A549 (cell line): ENCODE measurements at regions not wholly inside any gene's neighbourhood (a gene's known extent, or its start where the extent isn't known, plus 50 kb on each side); places are given as distances from the start of the nearest gene placed in this dataset.
A peak's percentile ranks its signal among the peaks of the same experiment; 100 is the strongest.

Experiments
- ATAC-seq, 2 experiments: fragments of 200-7000 bp in 1 of 2; fragments of >200 bp in 1 of 2; cut with Nextera tagmentation in 1 of 2; cut with Tn5 transposase in 1 of 2; 3 replicates each; pipeline versions ENCODE4 v1.8.0 to v1.9.1; 2018 to 2020; ENCODE audit warnings: mild to moderate bottlenecking in 1 of 2, moderate library complexity in 1 of 2
- CTCF ChIA-PET: fragments of 300-600 bp; sonication (Branson Sonifier 250); formaldehyde crosslinking; extraction: SDS; loops from one replicate; lab custom pipeline; 2021; ENCODE audit warnings: antibody characterized with exemption, inconsistent platforms; lab: Yijun Ruan, JAX
- POLR2A ChIA-PET: fragments of 350-600 bp; formaldehyde crosslinking; extraction: SDS; loops from one replicate; lab custom pipeline; 2021; ENCODE audit warnings: antibody characterized with exemption, inconsistent platforms; lab: Yijun Ruan, JAX
- DNase-seq, 2 experiments: peaks; one replicate each; pipeline versions ENCODE4 v3.0.0 to v3.0.0-alpha.2; 2011 to 2016; ENCODE audit warnings: low read depth in 1 of 2, low spot score in 1 of 2
- FAIRE-seq: peaks from 2 replicates; lab custom pipeline; 2011; peaks lifted over from hg19 to GRCh38; lab: Jason Lieb, UNC
- H3K27ac ChIP-seq, 2 experiments: fragments of >200 bp; sonication (Bioruptor Twin); formaldehyde crosslinking; 3 replicates each; pipeline ENCODE4 v1.5.1; 2016 to 2017
- H3K4me1 ChIP-seq: fragments of >200 bp; sonication (Bioruptor Twin); formaldehyde crosslinking; 3 replicates; pipeline ENCODE4 v1.6.1; 2016
- H3K4me2 ChIP-seq: fragments of >200 bp; sonication (Bioruptor Twin); formaldehyde crosslinking; 3 replicates; pipeline ENCODE4 v1.6.1; 2016
- H3K4me3 ChIP-seq: fragments of >200 bp; sonication (Bioruptor Twin); formaldehyde crosslinking; 3 replicates; pipeline ENCODE4 v1.5.1; 2016
- H3K9me3 ChIP-seq: fragments of >200 bp; sonication (Bioruptor Twin); formaldehyde crosslinking; 3 replicates; pipeline ENCODE4 v1.6.1; 2016
- ATOH8 ChIP-seq: fragments of 250-450 bp; sonication (Bioruptor Pico); IDR thresholded peaks from 2 replicates; pipeline ENCODE4 v1.5.0; 2020; ENCODE audit warnings: low read depth, mild to moderate bottlenecking, moderate library complexity
- BHLHE40 ChIP-seq: IDR thresholded peaks from 2 replicates; pipeline ENCODE4 v1.6.1; 2012; ENCODE audit warnings: low read depth, low read length, inconsistent platforms
- CEBPB ChIP-seq, 2 experiments: fragments of >200 bp in 1 of 2; sonication (Bioruptor Twin) in 1 of 2; formaldehyde crosslinking in 1 of 2; IDR thresholded peaks; 2 replicates each; pipeline ENCODE4 v1.6.1; 2012 to 2016
- CHD2 ChIP-seq: fragments of 150-350 bp; IDR thresholded peaks from 2 replicates; pipeline ENCODE4 v1.6.1; 2014; ENCODE audit warnings: low read length; ENCODE audit not compliant: partially characterized antibody
- EP300 ChIP-seq, 2 experiments: fragments of >200 bp; sonication (Bioruptor Twin); formaldehyde crosslinking; IDR thresholded peaks; 2 replicates in 1 of 2; 3 replicates in 1 of 2; pipeline ENCODE4 v1.6.1; 2016 to 2017
- FOSL2 ChIP-seq, 2 experiments: fragments of 450-650 bp in 1 of 2; fragments of >200 bp in 1 of 2; sonication (Bioruptor Twin) in 1 of 2; formaldehyde crosslinking; IDR thresholded peaks; 2 replicates each; pipeline versions ENCODE4 v1.5.0 to v1.6.1; 2016 to 2020; ENCODE audit warnings: mild to moderate bottlenecking in 1 of 2, moderate library complexity in 1 of 2
- HES2 ChIP-seq: fragments of >200 bp; sonication (Bioruptor Twin); formaldehyde crosslinking; IDR thresholded peaks from 2 replicates; pipeline ENCODE4 v1.6.1; 2016
- HEYL ChIP-seq: fragments of 250-450 bp; sonication (Bioruptor Pico); IDR thresholded peaks from 2 replicates; pipeline ENCODE4 v1.8.0; 2021; ENCODE audit warnings: mild to moderate bottlenecking, moderate library complexity
- HOXB13 ChIP-seq: fragments of 250-450 bp; sonication (Bioruptor Pico); IDR thresholded peaks from 2 replicates; pipeline ENCODE4 v1.5.0; 2020; ENCODE audit warnings: low read depth, mild to moderate bottlenecking, moderate library complexity
- HOXB5 ChIP-seq: fragments of 250-450 bp; sonication (Bioruptor Pico); IDR thresholded peaks from 2 replicates; pipeline ENCODE4 v1.5.0; 2020; ENCODE audit warnings: mild to moderate bottlenecking, moderate library complexity
- JUN ChIP-seq, 2 experiments: fragments of >200 bp; sonication (Bioruptor Twin); formaldehyde crosslinking; IDR thresholded peaks; 2 replicates in 1 of 2; 3 replicates in 1 of 2; pipeline ENCODE4 v1.6.1; 2016 to 2017
- KDM5A ChIP-seq: fragments of 200-600 bp; sonication (generic); IDR thresholded peaks from 2 replicates; pipeline ENCODE4 v1.6.1; 2016; ENCODE audit warnings: antibody characterized with exemption, mild to moderate bottlenecking
- MAFK ChIP-seq: fragments of 450-650 bp; IDR thresholded peaks from 2 replicates; pipeline ENCODE4 v1.6.1; 2014; ENCODE audit not compliant: partially characterized antibody
- MAX ChIP-seq: IDR thresholded peaks from 2 replicates; pipeline ENCODE4 v1.6.1; 2012
- MAZ ChIP-seq: fragments of 150-350 bp; IDR thresholded peaks from 2 replicates; pipeline ENCODE4 v1.6.1; 2014; ENCODE audit warnings: antibody characterized with exemption, low read depth, low read length, borderline replicate concordance
- POLR2A ChIP-seq: IDR thresholded peaks from 2 replicates; pipeline ENCODE4 v1.6.1; 2012; ENCODE audit warnings: mild to moderate bottlenecking, low read length
- RAD21 ChIP-seq, 2 experiments: fragments of >200 bp in 1 of 2; sonication (Bioruptor Twin) in 1 of 2; formaldehyde crosslinking in 1 of 2; IDR thresholded peaks in 1 of 2; conservative IDR thresholded peaks in 1 of 2; 2 replicates in 1 of 2; 3 replicates in 1 of 2; pipeline ENCODE4 v1.6.1; 2012 to 2018; ENCODE audit warnings: inconsistent platforms in 1 of 2
- RNF2 ChIP-seq: fragments of 200-600 bp; sonication (generic); IDR thresholded peaks from 2 replicates; pipeline ENCODE4 v1.6.1; 2016; ENCODE audit warnings: low read depth, mild to moderate bottlenecking, antibody characterized with exemption, moderate library complexity, borderline replicate concordance
- SMC3 ChIP-seq: fragments of >200 bp; sonication (Bioruptor Twin); formaldehyde crosslinking; IDR thresholded peaks from 3 replicates; pipeline ENCODE4 v1.6.1; 2018; ENCODE audit warnings: inconsistent platforms
- WGBS: methylation state at CpG from one replicate; pipeline ENCODE4 v1.1.6; 2017; ENCODE audit errors: missing lambda C conversion rate; 5-methylcytosine and 5-hydroxymethylcytosine counted together
- TF ChIP-seq, protein P1 (sequence below): fragments of 450-650 bp; IDR thresholded peaks from 2 replicates; pipeline ENCODE4 v1.6.1; 2014; ENCODE audit warnings: antibody characterized with exemption
- TF ChIP-seq, protein P2 (sequence below): IDR thresholded peaks from 2 replicates; pipeline ENCODE4 v1.6.1; 2012

DNA sequence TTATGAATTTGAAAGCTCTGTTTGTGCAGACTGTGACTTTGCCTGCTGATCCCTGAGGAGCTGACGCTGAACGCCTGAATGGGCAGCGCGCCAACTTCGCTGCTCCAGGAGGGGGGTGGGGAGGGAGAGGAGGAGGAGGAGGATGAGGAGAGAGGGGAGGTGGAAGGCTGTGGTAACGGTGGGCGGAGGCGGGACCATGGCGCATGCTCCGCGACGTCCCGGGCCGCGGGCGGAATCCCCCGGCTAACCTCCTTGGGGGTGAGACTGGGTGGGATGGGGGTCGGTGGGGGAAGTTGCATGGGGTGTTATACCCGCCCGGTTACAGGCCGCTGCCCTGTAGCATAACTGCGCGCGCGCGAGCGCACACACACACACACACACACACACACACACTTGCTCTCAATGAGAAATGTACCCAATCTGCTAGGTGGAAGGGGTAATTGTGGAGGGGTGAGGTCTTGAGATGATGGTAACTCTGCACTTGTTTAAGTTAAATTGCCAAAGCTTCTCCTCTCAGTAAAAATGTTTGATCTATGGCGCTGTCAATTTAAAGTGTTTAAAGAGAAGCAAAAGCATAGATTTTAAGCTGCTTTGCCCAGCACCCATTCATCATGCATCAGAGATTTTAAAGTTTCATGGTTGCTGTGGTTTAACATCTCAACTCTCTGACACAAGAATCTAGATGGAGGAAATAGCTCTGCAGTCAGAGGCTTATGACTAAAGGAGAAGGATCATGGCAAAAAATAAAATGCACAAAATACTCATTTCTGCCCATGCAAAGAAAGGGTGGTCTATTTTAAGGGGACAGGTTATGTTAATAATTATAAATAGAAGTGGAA, 76.6 kb upstream of the TBCA start:
- H3K4me1 ChIP-seq, result no peaks in the 10 kb centered on the region
- WGBS, result 4% methylated on average over 16 of the region's 28 CpGs
- no peaks in the 10 kb centered on the region for H3K9me3 ChIP-seq
- peak overlapping the region; percentile 37 for H3K4me3 ChIP-seq
- DNase-seq (peak; percentile 53 to 65), ATAC-seq (peak; percentile 73 to 90; a peak in 5 of 6 replicates), FAIRE-seq (no peak)
- TF ChIP-seq MAX, result peak; percentile 35; the same call in 1 of the 2 replicates
- peak in 1 of 2 experiments; percentile 20; a peak in 1 of 5 replicates for TF ChIP-seq RAD21 (conservative IDR thresholded peaks at IDR 0.05 in 1 of 2, IDR thresholded peaks at IDR 0.05 in 1 of 2)
- TF ChIP-seq BHLHE40, result no peak
- peak; percentile 29; the same call in 1 of the 2 replicates for TF ChIP-seq POLR2A
- CTCF ChIA-PET, result interaction anchor here (0.8 to 1.0 kb wide), 3 partner anchors 9 to 16 kb away, joined by 3 read pairs; no protein-coding TSS in a partner anchor
- POLR2A ChIA-PET, result no interaction called here
- peak overlapping the region; percentile 25 to 85 for H3K27ac ChIP-seq
- H3K4me2 ChIP-seq, result peak overlapping the region; percentile 72

GRCh38 chr5:77852068-77852513, 76.0 kb upstream of the TBCA start:
- ChIA-PET CTCF (interaction anchor here (1.0 kb wide), 1 partner anchor 10 kb away, joined by 3 read pairs; no protein-coding TSS in a partner anchor), POLR2A (no interaction called here)
- peak overlapping the region; percentile 37 for H3K4me3 ChIP-seq
- WGBS, result 57% methylated on average over 13 of the region's 13 CpGs
- no peak for FAIRE-seq
- H3K4me2 ChIP-seq, result peak overlapping the region; percentile 72
- no peaks in the 10 kb centered on the region for H3K9me3 ChIP-seq
- no peak for DNase-seq
- ATAC-seq, result no peak
- H3K4me1 ChIP-seq, result no peaks in the 10 kb centered on the region
- H3K27ac ChIP-seq, result peak overlapping the region; percentile 25 to 85
- no peak for TF ChIP-seq MAX
- TF ChIP-seq POLR2A, result no peak
- TF ChIP-seq, protein P1, sequence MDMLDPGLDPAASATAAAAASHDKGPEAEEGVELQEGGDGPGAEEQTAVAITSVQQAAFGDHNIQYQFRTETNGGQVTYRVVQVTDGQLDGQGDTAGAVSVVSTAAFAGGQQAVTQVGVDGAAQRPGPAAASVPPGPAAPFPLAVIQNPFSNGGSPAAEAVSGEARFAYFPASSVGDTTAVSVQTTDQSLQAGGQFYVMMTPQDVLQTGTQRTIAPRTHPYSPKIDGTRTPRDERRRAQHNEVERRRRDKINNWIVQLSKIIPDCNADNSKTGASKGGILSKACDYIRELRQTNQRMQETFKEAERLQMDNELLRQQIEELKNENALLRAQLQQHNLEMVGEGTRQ, result no peak
- no peak for TF ChIP-seq CHD2
- TF ChIP-seq MAFK, result no peak
- no peak for TF ChIP-seq CEBPB (IDR thresholded peaks at IDR 0.05)
- no peak for TF ChIP-seq FOSL2 (IDR thresholded peaks at IDR 0.05)
- no peak for TF ChIP-seq FOSL2 (CRISPR knock-in tag; IDR thresholded peaks at IDR 0.05)
- no peak for TF ChIP-seq SMC3
- TF ChIP-seq RNF2, result no peak
- no peak for TF ChIP-seq HOXB13
- TF ChIP-seq MAZ, result no peak
- TF ChIP-seq HEYL (CRISPR knock-in tag), result no peak
- TF ChIP-seq, protein P2, sequence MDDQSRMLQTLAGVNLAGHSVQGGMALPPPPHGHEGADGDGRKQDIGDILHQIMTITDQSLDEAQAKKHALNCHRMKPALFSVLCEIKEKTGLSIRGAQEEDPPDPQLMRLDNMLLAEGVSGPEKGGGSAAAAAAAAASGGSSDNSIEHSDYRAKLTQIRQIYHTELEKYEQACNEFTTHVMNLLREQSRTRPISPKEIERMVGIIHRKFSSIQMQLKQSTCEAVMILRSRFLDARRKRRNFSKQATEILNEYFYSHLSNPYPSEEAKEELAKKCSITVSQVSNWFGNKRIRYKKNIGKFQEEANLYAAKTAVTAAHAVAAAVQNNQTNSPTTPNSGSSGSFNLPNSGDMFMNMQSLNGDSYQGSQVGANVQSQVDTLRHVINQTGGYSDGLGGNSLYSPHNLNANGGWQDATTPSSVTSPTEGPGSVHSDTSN, result no peak
- TF ChIP-seq HES2, result no peak
- no peak for TF ChIP-seq EP300 (IDR thresholded peaks at IDR 0.05)
- no peak for TF ChIP-seq KDM5A
- no peak for TF ChIP-seq HOXB5 (CRISPR knock-in tag)
- TF ChIP-seq JUN (IDR thresholded peaks at IDR 0.05), result no peak
- no peak for TF ChIP-seq ATOH8 (CRISPR knock-in tag)
